Hepatocyte (in vitro differentiated cells): ENCODE measurements at regions not wholly inside any gene's neighbourhood (a gene's known extent, or its start where the extent isn't known, plus 50 kb on each side); places are given as distances from the start of the nearest gene placed in this dataset.

Experiments
- DNase-seq: peaks from one replicate; pipeline ENCODE4 v3.0.0-alpha.2; 2016; ENCODE audit warnings: low spot score
- H2AFZ ChIP-seq: fragments of 200-600 bp; sonication (generic); 2 replicates; pipeline ENCODE4 v1.6.0; 2016; ENCODE audit warnings: antibody characterized with exemption, mild to moderate bottlenecking
- H3K27ac ChIP-seq: fragments of 200-600 bp; sonication (generic); 2 replicates; pipeline ENCODE4 v1.5.1; 2016; ENCODE audit warnings: mild to moderate bottlenecking
- H3K27me3 ChIP-seq: fragments of 200-600 bp; sonication (generic); 2 replicates; pipeline ENCODE4 v1.6.1; 2016
- H3K36me3 ChIP-seq: fragments of 200-600 bp; sonication (generic); replicated peaks from 2 replicates; pipeline ENCODE4 v1.5.1; 2016; ENCODE audit warnings: low read depth; ENCODE audit not compliant: insufficient read depth
- H3K4me1 ChIP-seq: fragments of 200-600 bp; sonication (generic); 2 replicates; pipeline ENCODE4 v1.5.1; 2016; ENCODE audit warnings: mild to moderate bottlenecking, moderate library complexity; ENCODE audit not compliant: insufficient read depth
- H3K4me2 ChIP-seq: fragments of 200-600 bp; sonication (generic); 2 replicates; pipeline ENCODE4 v1.6.0; 2016
- H3K4me3 ChIP-seq: fragments of 200-600 bp; sonication (generic); 2 replicates; pipeline ENCODE4 v1.5.1; 2016; ENCODE audit warnings: mild to moderate bottlenecking
- H3K79me2 ChIP-seq: fragments of 200-600 bp; sonication (generic); 2 replicates; pipeline ENCODE4 v1.6.0; 2017; ENCODE audit warnings: mild to moderate bottlenecking
- H3K9me2 ChIP-seq: fragments of 200-600 bp; sonication (generic); replicated peaks from 2 replicates; pipeline ENCODE4 v1.6.0; 2017; ENCODE audit warnings: mild to moderate bottlenecking; ENCODE audit not compliant: insufficient read depth
- H3K9me3 ChIP-seq: fragments of 200-600 bp; sonication (generic); 2 replicates; pipeline ENCODE4 v1.5.1; 2016; ENCODE audit warnings: low read depth, mild to moderate bottlenecking
- H4K20me1 ChIP-seq: fragments of 200-600 bp; sonication (generic); 2 replicates; pipeline ENCODE4 v1.6.0; 2016; ENCODE audit warnings: mild to moderate bottlenecking; ENCODE audit not compliant: insufficient read depth, poor library complexity, severe bottlenecking
- CTCF ChIP-seq: fragments of 200-600 bp; sonication (generic); IDR thresholded peaks from 2 replicates; pipeline ENCODE4 v1.5.1; 2016; ENCODE audit warnings: antibody characterized with exemption, mild to moderate bottlenecking; ENCODE audit not compliant: poor library complexity
- EZH2 ChIP-seq: fragments of 200-600 bp; sonication (generic); IDR thresholded peaks from 2 replicates; pipeline ENCODE4 v1.6.1; 2016; ENCODE audit warnings: antibody characterized with exemption, mild to moderate bottlenecking, borderline replicate concordance
- EZH2phosphoT487 ChIP-seq: fragments of 200-600 bp; sonication (generic); IDR thresholded peaks from one replicate; pipeline ENCODE4 v1.6.1; 2018; ENCODE audit warnings: antibody characterized with exemption, mild to moderate bottlenecking, low read depth, moderate library complexity; ENCODE audit not compliant: unreplicated experiment, severe bottlenecking
- WGBS: methylation state at CpG from one replicate; pipeline ENCODE4 v1.1.6; 2016; ENCODE audit warnings: low lambda C conversion rate; ENCODE audit errors: missing lambda C conversion rate; 5-methylcytosine and 5-hydroxymethylcytosine counted together

DNA sequence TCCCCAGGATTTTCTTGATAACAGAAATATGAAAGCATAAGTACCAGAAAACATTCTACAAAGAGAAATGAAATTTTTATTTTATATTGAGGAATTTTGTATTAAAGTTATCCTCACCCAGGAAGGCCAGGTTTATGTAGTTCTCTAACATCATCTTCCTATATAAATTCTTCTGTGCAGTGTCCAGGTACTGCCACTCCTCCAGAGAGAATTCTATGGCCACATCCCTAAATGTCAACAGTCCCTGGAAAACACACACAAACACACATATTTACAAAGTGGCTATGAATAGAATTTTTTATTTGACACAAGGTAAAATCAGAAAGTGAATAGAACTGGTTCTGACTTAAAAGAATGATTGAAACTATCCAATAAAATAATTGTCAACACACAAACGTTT is 110.5 kb upstream of the ZNF91 start:
- Histone ChIP-seq H3K4me2 (no peak overlapping the region), H3K79me2 (no peaks in the 10 kb centered on the region), H3K9me3 (no peaks in the 10 kb centered on the region), H3K27ac (no peak overlapping the region), H3K27me3 (no peaks in the 10 kb centered on the region), H2AFZ (no peak overlapping the region), H3K36me3 (no peaks in the 10 kb centered on the region), H4K20me1 (no peaks in the 10 kb centered on the region), H3K4me1 (no peaks in the 10 kb centered on the region), H3K9me2 (no peaks in the 10 kb centered on the region), H3K4me3 (no peak overlapping the region)
- WGBS = 19% methylated on average over 1 of the region's 1 CpG
- TF ChIP-seq EZH2phosphoT487 = no peak
- no peak for TF ChIP-seq CTCF
- no peak for TF ChIP-seq EZH2
- DNase-seq = no peak

- DNase-seq = no peak
- no peak overlapping the region for H2AFZ ChIP-seq
These were observed 87.6 kb upstream of the ZNF91 start for GRCh38 chr19:23482829-23483228.

GRCh38 chr19:23481043-23481442 is 85.8 kb upstream of the ZNF91 start:
- WGBS = 21% methylated on average over 2 of the region's 2 CpGs
- Histone ChIP-seq H3K36me3 (no peaks in the 10 kb centered on the region), H3K9me2 (no peaks in the 10 kb centered on the region), H3K27me3 (no peaks in the 10 kb centered on the region), H3K79me2 (no peaks in the 10 kb centered on the region), H2AFZ (no peak overlapping the region), H3K4me3 (no peak overlapping the region), H3K27ac (no peak overlapping the region), H4K20me1 (no peaks in the 10 kb centered on the region), H3K9me3 (peaks cover 5% of the 10 kb centered on the region), H3K4me1 (no peaks in the 10 kb centered on the region), H3K4me2 (no peak overlapping the region)
- TF ChIP-seq EZH2phosphoT487 (no peak), CTCF (no peak), EZH2 (no peak)
- no peak for DNase-seq

More at GRCh38 chr19:23482829-23483228, 87.6 kb upstream of the ZNF91 start:
- Histone ChIP-seq H3K27me3 (no peaks in the 10 kb centered on the region), H3K9me2 (no peaks in the 10 kb centered on the region), H3K36me3 (no peaks in the 10 kb centered on the region), H4K20me1 (no peaks in the 10 kb centered on the region), H3K4me2 (no peak overlapping the region), H3K27ac (no peak overlapping the region), H3K4me3 (no peak overlapping the region), H3K9me3 (peaks cover 5% of the 10 kb centered on the region), H3K79me2 (no peaks in the 10 kb centered on the region), H3K4me1 (no peaks in the 10 kb centered on the region)
- 65% methylated on average over 5 of the region's 5 CpGs for WGBS
- TF ChIP-seq CTCF (no peak), EZH2phosphoT487 (no peak), EZH2 (no peak)

GRCh38 chr19:23475477-23475876 is 80.2 kb upstream of the ZNF91 start:
- no peak overlapping the region for H2AFZ ChIP-seq
- no peaks in the 10 kb centered on the region for H3K9me3 ChIP-seq
- no peaks in the 10 kb centered on the region for H3K79me2 ChIP-seq
- no peaks in the 10 kb centered on the region for H3K4me1 ChIP-seq
- H3K36me3 ChIP-seq = no peaks in the 10 kb centered on the region
- H4K20me1 ChIP-seq = no peaks in the 10 kb centered on the region
- no peak overlapping the region for H3K4me2 ChIP-seq
- no peak for TF ChIP-seq CTCF
- no peak for TF ChIP-seq EZH2
- no peak for TF ChIP-seq EZH2phosphoT487
- 51% methylated on average over 2 of the region's 2 CpGs for WGBS
- no peaks in the 10 kb centered on the region for H3K9me2 ChIP-seq
- H3K4me3 ChIP-seq = no peak overlapping the region
- DNase-seq = no peak
- H3K27me3 ChIP-seq = no peaks in the 10 kb centered on the region
- H3K27ac ChIP-seq = no peak overlapping the region
